ENCODE measurements at regions not wholly inside any gene's neighbourhood (a gene's known extent, or its start where the extent isn't known, plus 50 kb on each side); places are given as distances from the start of the nearest gene placed in this dataset.

DNA sequence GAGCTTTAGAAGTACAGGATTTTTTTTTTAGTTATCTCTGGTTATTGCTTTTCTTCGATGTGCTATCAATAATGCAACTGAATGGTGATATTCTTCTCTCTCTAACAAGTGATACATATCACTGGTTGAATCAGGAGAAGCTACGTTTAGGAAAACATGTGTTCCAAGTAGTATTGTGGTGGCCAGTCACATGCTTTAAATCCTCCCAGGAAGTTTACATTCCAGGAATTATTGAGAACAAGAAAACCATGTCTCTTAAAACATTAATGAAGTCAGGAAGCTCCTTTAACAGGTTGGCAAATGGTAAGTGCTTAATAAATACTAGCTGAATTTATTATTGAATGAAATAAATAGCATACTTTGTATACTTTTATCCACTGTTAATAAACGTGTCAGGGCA, 371.1 kb downstream of the BCKDHB start:
- Histone ChIP-seq H3K9me3 (ENCODE audit: low read length) (no peaks in the 10 kb centered on the region), H2AFZ (ENCODE audit: low read length) (no peak overlapping the region), H3K27ac (ENCODE audit: low read depth, low read length, poor library complexity, severe bottlenecking) (no peak overlapping the region), H3K79me2 (ENCODE audit: insufficient read depth, low read depth, low read length) (no peaks in the 10 kb centered on the region), H3K4me3 (ENCODE audit: low read depth, low read length, poor library complexity, severe bottlenecking) (no peak overlapping the region), H4K20me1 (ENCODE audit: insufficient read depth, low read length) (no peaks in the 10 kb centered on the region), H3K4me2 (ENCODE audit: low read length) (no peak overlapping the region), H3K4me1 (ENCODE audit: insufficient read depth, low read length, poor library complexity, severe bottlenecking) (no peaks in the 10 kb centered on the region), H3K36me3 (ENCODE audit: insufficient read depth, low read length) (no peaks in the 10 kb centered on the region), H3K9me2 (ENCODE audit: insufficient read depth, low read length) (no peaks in the 10 kb centered on the region)
- ChIA-PET POLR2A (no interaction called here), CTCF (ENCODE audit: unreplicated experiment) (no interaction called here)
- no peak for TF ChIP-seq EZH2phosphoT487 (IDR thresholded peaks at IDR 0.05; ENCODE audit: borderline replicate concordance, low read depth, low read length)
- TF ChIP-seq CTCF (conservative IDR thresholded peaks at IDR 0.05; ENCODE audit: low read length): no peak
- no peak for DNase-seq (ENCODE audit: low spot score)
- intact Hi-C loops (cut with micrococcal nuclease; ENCODE audit: unreplicated experiment): no loop called here
- no TSS peak for BruUV-seq (replicated peaks)

- TF ChIP-seq CTCF (conservative IDR thresholded peaks at IDR 0.05; ENCODE audit: low read length) (no peak), EZH2phosphoT487 (IDR thresholded peaks at IDR 0.05; ENCODE audit: borderline replicate concordance, low read depth, low read length) (no peak)
- no TSS peak for BruUV-seq (replicated peaks)
- H3K4me1 ChIP-seq (ENCODE audit: insufficient read depth, low read length, poor library complexity, severe bottlenecking): no peaks in the 10 kb centered on the region
- no peaks in the 10 kb centered on the region for H3K36me3 ChIP-seq (ENCODE audit: insufficient read depth, low read length)
- POLR2A ChIA-PET: interaction anchor here (0.7 kb wide), 1 partner anchor 15 kb away, joined by 3 read pairs; no protein-coding TSS in a partner anchor
- no peaks in the 10 kb centered on the region for H4K20me1 ChIP-seq (ENCODE audit: insufficient read depth, low read length)
- no peak overlapping the region for H3K27ac ChIP-seq (ENCODE audit: low read depth, low read length, poor library complexity, severe bottlenecking)
- H2AFZ ChIP-seq (ENCODE audit: low read length): no peak overlapping the region
- no peaks in the 10 kb centered on the region for H3K9me3 ChIP-seq (ENCODE audit: low read length)
- DNase-seq (ENCODE audit: low spot score): no peak
- H3K4me2 ChIP-seq (ENCODE audit: low read length): no peak overlapping the region
- no peak overlapping the region for H3K4me3 ChIP-seq (ENCODE audit: low read depth, low read length, poor library complexity, severe bottlenecking)
- CTCF ChIA-PET (ENCODE audit: unreplicated experiment): no interaction called here
- H3K79me2 ChIP-seq (ENCODE audit: insufficient read depth, low read depth, low read length): no peaks in the 10 kb centered on the region
- H3K9me2 ChIP-seq (ENCODE audit: insufficient read depth, low read length): no peaks in the 10 kb centered on the region
- intact Hi-C loops (cut with micrococcal nuclease; ENCODE audit: unreplicated experiment): no loop called here
These were observed 365.8 kb downstream of the BCKDHB start for GRCh38 chr6:80472271-80472670.

DNA sequence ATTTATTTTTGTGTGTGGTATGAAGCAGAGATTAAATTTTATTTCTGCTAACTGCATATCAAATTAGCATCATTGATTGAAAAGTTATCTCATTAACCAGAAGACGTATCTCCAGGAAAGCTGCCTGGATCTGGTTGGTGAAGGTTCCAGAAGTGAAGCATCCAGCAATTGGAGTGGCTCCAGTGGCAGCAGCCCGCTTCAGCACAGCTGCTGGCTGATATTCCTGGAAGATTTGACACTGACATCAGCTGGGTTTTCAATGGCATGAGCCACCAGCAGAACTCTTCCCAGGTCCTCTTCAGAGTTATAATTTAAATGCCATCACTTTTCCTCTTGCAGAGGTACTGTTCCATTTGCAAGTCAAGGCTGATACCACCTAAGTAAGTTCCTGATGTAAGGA, 363.5 kb downstream of the BCKDHB start:
- ChIA-PET CTCF (ENCODE audit: unreplicated experiment) (no interaction called here), POLR2A (no interaction called here)
- DNase-seq (ENCODE audit: low spot score): no peak
- Histone ChIP-seq H4K20me1 (ENCODE audit: insufficient read depth, low read length) (no peaks in the 10 kb centered on the region), H3K4me3 (ENCODE audit: low read depth, low read length, poor library complexity, severe bottlenecking) (no peak overlapping the region), H2AFZ (ENCODE audit: low read length) (no peak overlapping the region), H3K9me2 (ENCODE audit: insufficient read depth, low read length) (no peaks in the 10 kb centered on the region), H3K4me1 (ENCODE audit: insufficient read depth, low read length, poor library complexity, severe bottlenecking) (no peaks in the 10 kb centered on the region), H3K79me2 (ENCODE audit: insufficient read depth, low read depth, low read length) (no peaks in the 10 kb centered on the region), H3K4me2 (ENCODE audit: low read length) (no peak overlapping the region), H3K9me3 (ENCODE audit: low read length) (no peaks in the 10 kb centered on the region), H3K27ac (ENCODE audit: low read depth, low read length, poor library complexity, severe bottlenecking) (no peak overlapping the region), H3K36me3 (ENCODE audit: insufficient read depth, low read length) (no peaks in the 10 kb centered on the region)
- intact Hi-C loops (cut with micrococcal nuclease; ENCODE audit: unreplicated experiment): no loop called here
- BruUV-seq (replicated peaks): no TSS peak
- TF ChIP-seq CTCF (conservative IDR thresholded peaks at IDR 0.05; ENCODE audit: low read length) (no peak), EZH2phosphoT487 (IDR thresholded peaks at IDR 0.05; ENCODE audit: borderline replicate concordance, low read depth, low read length) (no peak)
